OCI-LY3 (cell line): ENCODE measurements at regions not wholly inside any gene's neighbourhood (a gene's known extent, or its start where the extent isn't known, plus 50 kb on each side); places are given as distances from the start of the nearest gene placed in this dataset.

ENCODE experiments used
- H2AFZ ChIP-seq: fragments of 200-600, 300-600 bp; shearing (Covaris generic); 2 replicates; pipeline ENCODE4 v1.6.0; 2014; ENCODE audit warnings: antibody characterized with exemption, low read depth, low read length
- H3K27ac ChIP-seq: fragments of 200-600, 300-600 bp; sonication (generic); 2 replicates; pipeline ENCODE4 v1.5.1; 2014; ENCODE audit warnings: mild to moderate bottlenecking, low read length, moderate library complexity, mixed read lengths
- H3K27me3 ChIP-seq: fragments of 200-600, 300-600 bp; sonication (generic); 2 replicates; pipeline ENCODE4 v1.6.1; 2014; ENCODE audit warnings: low read depth, low read length, mixed read lengths
- H3K36me3 ChIP-seq: fragments of 200-600, 300-600 bp; sonication (generic); replicated peaks from 2 replicates; pipeline ENCODE3; 2014; ENCODE audit warnings: low read depth, low read length, mixed read lengths
- H3K4me1 ChIP-seq: fragments of 300-600, 200-600 bp; sonication (generic); 2 replicates; pipeline ENCODE4 v1.6.1; 2014; ENCODE audit warnings: low read length, mixed read lengths
- H3K4me2 ChIP-seq: fragments of 200-600, 300-600 bp; sonication (generic); 2 replicates; pipeline ENCODE4 v1.6.1; 2014; ENCODE audit warnings: low read length, mixed read lengths
- H3K4me3 ChIP-seq: fragments of 300-600, 200-600 bp; sonication (generic); 2 replicates; pipeline ENCODE4 v1.5.1; 2014; ENCODE audit warnings: antibody characterized with exemption, mild to moderate bottlenecking, low read length, moderate library complexity
- H3K79me2 ChIP-seq: fragments of 300-600, 200-600 bp; shearing (Covaris generic); 2 replicates; pipeline ENCODE4 v1.6.1; 2014; ENCODE audit warnings: mild to moderate bottlenecking, low read length, mixed read lengths
- H3K9ac ChIP-seq: fragments of 300-600, 200-600 bp; shearing (Covaris generic); 2 replicates; pipeline ENCODE4 v1.6.0; 2014; ENCODE audit warnings: mild to moderate bottlenecking, low read length, moderate library complexity
- H3K9me3 ChIP-seq: fragments of 200-600, 300-600 bp; shearing (Covaris generic); 2 replicates; pipeline ENCODE4 v1.6.1; 2014; ENCODE audit warnings: low read length, mixed read lengths; ENCODE audit not compliant: insufficient read depth
- H4K20me1 ChIP-seq: fragments of 200-600, 300-600 bp; sonication (generic); 2 replicates; pipeline ENCODE4 v1.6.1; 2016; ENCODE audit warnings: low read length, mixed read lengths; ENCODE audit not compliant: insufficient read depth
- EZH2phosphoT487 ChIP-seq: fragments of 200-600 bp; shearing (Covaris generic); IDR thresholded peaks from 2 replicates; pipeline ENCODE4 v1.6.1; 2018; ENCODE audit warnings: antibody characterized with exemption, mixed run types, low read depth
- TF ChIP-seq, protein P1 (sequence below): fragments of 200-600, 300-600 bp; sonication (generic); IDR thresholded peaks from 2 replicates; pipeline ENCODE4 v1.5.1; 2014; ENCODE audit warnings: antibody characterized with exemption, low read length, low read depth

DNA sequence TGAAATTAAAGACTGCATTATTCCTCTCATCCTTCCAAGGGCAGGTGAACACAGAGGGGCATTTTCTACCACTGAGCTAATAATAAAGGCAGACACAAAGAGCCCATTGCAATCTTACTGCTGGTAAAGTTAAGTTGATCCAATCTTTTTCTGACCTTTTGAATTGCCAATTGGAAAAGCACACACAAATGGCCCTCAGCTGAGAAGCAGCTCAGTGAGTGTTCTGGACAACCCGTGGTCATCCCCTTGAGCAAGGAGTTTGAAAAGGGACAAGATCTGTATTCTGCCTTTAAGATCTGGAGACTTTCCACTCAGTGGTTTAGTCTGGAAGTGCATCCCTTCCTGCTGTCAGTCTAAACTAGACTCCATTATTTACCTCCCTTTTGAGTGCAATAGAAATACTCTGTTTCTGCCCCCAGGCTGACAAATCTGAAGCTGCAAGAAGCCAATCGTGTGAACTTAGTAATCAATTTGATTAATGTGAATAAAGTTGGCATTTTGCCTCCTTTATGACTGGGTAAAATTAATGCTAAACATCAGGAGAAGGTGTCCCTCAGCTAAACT, 835.7 kb downstream of the MAT2B start:
- Histone ChIP-seq H3K27me3 (no peaks in the 10 kb centered on the region), H3K4me2 (no peak overlapping the region), H3K27ac (no peak overlapping the region), H3K79me2 (no peaks in the 10 kb centered on the region), H3K4me3 (no peak overlapping the region), H3K9ac (no peak overlapping the region), H3K9me3 (no peaks in the 10 kb centered on the region), H3K4me1 (no peaks in the 10 kb centered on the region), H4K20me1 (no peaks in the 10 kb centered on the region), H3K36me3 (no peaks in the 10 kb centered on the region), H2AFZ (no peak overlapping the region)
- TF ChIP-seq, protein P1, sequence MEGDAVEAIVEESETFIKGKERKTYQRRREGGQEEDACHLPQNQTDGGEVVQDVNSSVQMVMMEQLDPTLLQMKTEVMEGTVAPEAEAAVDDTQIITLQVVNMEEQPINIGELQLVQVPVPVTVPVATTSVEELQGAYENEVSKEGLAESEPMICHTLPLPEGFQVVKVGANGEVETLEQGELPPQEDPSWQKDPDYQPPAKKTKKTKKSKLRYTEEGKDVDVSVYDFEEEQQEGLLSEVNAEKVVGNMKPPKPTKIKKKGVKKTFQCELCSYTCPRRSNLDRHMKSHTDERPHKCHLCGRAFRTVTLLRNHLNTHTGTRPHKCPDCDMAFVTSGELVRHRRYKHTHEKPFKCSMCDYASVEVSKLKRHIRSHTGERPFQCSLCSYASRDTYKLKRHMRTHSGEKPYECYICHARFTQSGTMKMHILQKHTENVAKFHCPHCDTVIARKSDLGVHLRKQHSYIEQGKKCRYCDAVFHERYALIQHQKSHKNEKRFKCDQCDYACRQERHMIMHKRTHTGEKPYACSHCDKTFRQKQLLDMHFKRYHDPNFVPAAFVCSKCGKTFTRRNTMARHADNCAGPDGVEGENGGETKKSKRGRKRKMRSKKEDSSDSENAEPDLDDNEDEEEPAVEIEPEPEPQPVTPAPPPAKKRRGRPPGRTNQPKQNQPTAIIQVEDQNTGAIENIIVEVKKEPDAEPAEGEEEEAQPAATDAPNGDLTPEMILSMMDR, result no peak
- TF ChIP-seq EZH2phosphoT487, result no peak

DNA sequence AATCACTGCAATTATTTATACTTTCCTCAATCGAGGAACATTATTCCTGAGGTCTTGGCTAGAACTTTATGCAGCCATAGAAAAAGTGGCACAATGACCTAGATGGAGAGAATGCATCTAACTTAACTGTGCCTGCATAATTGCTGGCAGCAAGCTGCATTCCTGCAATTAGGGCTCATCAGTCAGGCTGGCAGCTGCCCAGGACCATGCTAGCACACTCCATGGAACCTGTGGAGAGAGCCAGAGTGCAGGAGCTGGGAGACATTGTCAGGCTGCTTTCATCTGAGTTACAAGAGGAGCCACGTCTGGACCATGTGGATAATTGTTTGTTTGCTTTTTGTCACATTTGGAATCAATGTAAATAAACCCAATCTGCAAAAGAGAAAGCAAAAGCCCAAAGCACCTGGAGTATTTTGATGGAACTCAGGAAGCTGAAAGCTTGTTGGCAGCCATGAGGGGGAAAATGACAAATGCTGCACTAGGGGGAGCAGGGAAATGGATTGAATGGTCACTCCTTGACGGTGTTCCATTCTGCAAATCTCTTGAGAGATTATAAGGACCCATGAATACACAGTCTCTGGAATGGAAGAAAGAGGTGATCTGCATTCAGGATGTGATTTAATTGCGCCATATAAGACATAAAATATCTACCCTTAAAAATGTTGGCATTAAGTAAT, 839.9 kb downstream of the MAT2B start:
- no peak overlapping the region for H3K4me2 ChIP-seq
- H3K36me3 ChIP-seq, result no peaks in the 10 kb centered on the region
- no peak overlapping the region for H3K9ac ChIP-seq
- no peaks in the 10 kb centered on the region for H3K9me3 ChIP-seq
- H3K79me2 ChIP-seq, result no peaks in the 10 kb centered on the region
- H3K4me1 ChIP-seq, result no peaks in the 10 kb centered on the region
- H3K4me3 ChIP-seq, result no peak overlapping the region
- H3K27me3 ChIP-seq, result no peaks in the 10 kb centered on the region
- no peak overlapping the region for H3K27ac ChIP-seq
- TF ChIP-seq, protein P1, result no peak
- no peak for TF ChIP-seq EZH2phosphoT487
- H2AFZ ChIP-seq, result no peak overlapping the region
- H4K20me1 ChIP-seq, result no peaks in the 10 kb centered on the region

DNA sequence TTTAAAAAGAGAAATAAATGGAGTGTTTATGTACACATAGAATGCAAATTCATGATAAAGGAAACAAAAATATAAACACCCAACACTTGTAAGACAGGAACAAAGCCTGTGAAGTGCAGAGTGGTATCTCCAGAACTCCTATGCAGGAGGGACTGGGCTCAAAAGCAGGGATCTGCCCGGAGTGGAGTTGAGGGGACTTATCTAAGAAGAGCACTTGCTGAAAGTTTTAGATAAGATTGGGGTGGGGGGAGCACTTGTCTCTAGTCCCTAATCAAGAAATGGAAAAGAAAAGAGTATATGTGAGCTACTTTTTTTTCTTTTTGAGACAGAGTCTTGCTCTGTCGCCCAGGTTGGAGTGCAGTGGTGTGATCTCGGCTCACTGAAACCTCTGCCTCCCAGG, 840.4 kb downstream of the MAT2B start:
- H3K4me3 ChIP-seq, result no peak overlapping the region
- no peak overlapping the region for H3K27ac ChIP-seq
- no peaks in the 10 kb centered on the region for H4K20me1 ChIP-seq
- no peaks in the 10 kb centered on the region for H3K36me3 ChIP-seq
- no peaks in the 10 kb centered on the region for H3K9me3 ChIP-seq
- H3K79me2 ChIP-seq, result no peaks in the 10 kb centered on the region
- no peak overlapping the region for H3K9ac ChIP-seq
- H3K4me1 ChIP-seq, result no peaks in the 10 kb centered on the region
- TF ChIP-seq, protein P1, result no peak
- TF ChIP-seq EZH2phosphoT487, result no peak
- no peak overlapping the region for H2AFZ ChIP-seq
- H3K27me3 ChIP-seq, result no peaks in the 10 kb centered on the region
- no peak overlapping the region for H3K4me2 ChIP-seq

DNA sequence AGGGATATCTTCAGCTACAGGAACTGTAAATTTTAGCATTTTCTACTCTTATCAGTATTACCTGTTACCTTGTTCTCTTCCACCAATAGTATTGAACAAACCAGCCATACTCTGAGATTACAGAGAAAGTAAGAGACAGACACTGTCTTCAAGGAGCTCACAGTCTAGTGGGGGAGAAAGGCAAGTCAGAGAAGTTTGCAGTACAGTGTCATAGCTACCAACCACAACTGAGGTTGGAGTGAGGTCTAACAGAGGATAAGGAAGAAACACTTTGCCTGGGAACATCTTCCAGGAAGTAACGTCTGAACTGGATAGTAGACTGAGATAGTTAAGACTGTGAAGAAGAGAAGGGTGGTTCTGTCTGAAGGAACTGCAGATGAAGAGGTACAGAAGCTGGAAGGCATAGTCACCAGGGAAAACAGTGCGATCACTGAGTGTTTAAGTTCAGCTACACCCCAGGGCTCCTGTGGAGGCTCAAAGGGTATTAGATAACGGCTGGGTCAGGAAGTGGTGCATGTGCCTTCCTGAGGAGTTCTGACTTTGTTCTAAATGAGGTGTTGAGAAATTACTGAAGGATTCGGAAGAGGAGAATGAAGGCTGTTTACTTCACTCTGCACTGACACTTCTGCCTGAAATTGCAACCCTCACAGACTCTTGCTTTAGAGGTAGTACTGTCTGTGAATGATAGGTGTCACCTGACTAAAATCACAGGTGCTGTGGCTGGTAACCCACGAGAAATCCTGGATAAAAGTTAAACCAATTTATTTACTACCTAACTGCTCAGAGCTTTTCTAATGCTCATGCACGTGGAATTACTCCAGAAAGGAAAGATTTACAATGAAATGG, 841.6 kb downstream of the MAT2B start:
- TF ChIP-seq, protein P1, result no peak
- TF ChIP-seq EZH2phosphoT487, result no peak
- H3K27ac ChIP-seq, result no peak overlapping the region
- no peaks in the 10 kb centered on the region for H4K20me1 ChIP-seq
- H3K9me3 ChIP-seq, result no peaks in the 10 kb centered on the region
- no peak overlapping the region for H3K4me2 ChIP-seq
- H3K27me3 ChIP-seq, result no peaks in the 10 kb centered on the region
- no peak overlapping the region for H3K9ac ChIP-seq
- H3K4me3 ChIP-seq, result no peak overlapping the region
- H3K79me2 ChIP-seq, result no peaks in the 10 kb centered on the region
- no peak overlapping the region for H2AFZ ChIP-seq
- no peaks in the 10 kb centered on the region for H3K36me3 ChIP-seq
- no peaks in the 10 kb centered on the region for H3K4me1 ChIP-seq
